ENCODE measurements at regions not wholly inside any gene's neighbourhood (a gene's known extent, or its start where the extent isn't known, plus 50 kb on each side); places are given as distances from the start of the nearest gene placed in this dataset.

- Histone ChIP-seq H3K9ac (no peak overlapping the region), H3K27ac (no peak overlapping the region), H3K9me3 (ENCODE audit: low read depth) (peaks cover 8% of the 10 kb centered on the region), H3K4me1 (no peaks in the 10 kb centered on the region), H3K4me2 (no peak overlapping the region), H3K79me2 (ENCODE audit: low read depth) (no peaks in the 10 kb centered on the region), H2AFZ (replicated peaks) (no peak overlapping the region), H3F3A (ENCODE audit: low read depth) (no peaks in the 10 kb centered on the region), H3K4me3 (no peak overlapping the region), H3K36me3 (no peaks in the 10 kb centered on the region), H3K27me3 (no peaks in the 10 kb centered on the region), H4K20me1 (ENCODE audit: low read depth) (no peaks in the 10 kb centered on the region)
- Mint-ChIP-seq H3K36me3 (peaks cover 27% of the 10 kb centered on the region), H3K27me3 (ENCODE audit: insufficient read depth, low read depth) (no peaks in the 10 kb centered on the region), H3K9me3 (peaks cover 67% of the 10 kb centered on the region), H3K4me1 (no peaks in the 10 kb centered on the region), H3K27ac (no peak overlapping the region), H3K4me3 (no peak overlapping the region)
- TF ChIP-seq EZH2 (IDR thresholded peaks at IDR 0.05) (no peak), EZH2phosphoT487 (IDR thresholded peaks at IDR 0.05) (no peak)
- TF ChIP-seq, protein P1, sequence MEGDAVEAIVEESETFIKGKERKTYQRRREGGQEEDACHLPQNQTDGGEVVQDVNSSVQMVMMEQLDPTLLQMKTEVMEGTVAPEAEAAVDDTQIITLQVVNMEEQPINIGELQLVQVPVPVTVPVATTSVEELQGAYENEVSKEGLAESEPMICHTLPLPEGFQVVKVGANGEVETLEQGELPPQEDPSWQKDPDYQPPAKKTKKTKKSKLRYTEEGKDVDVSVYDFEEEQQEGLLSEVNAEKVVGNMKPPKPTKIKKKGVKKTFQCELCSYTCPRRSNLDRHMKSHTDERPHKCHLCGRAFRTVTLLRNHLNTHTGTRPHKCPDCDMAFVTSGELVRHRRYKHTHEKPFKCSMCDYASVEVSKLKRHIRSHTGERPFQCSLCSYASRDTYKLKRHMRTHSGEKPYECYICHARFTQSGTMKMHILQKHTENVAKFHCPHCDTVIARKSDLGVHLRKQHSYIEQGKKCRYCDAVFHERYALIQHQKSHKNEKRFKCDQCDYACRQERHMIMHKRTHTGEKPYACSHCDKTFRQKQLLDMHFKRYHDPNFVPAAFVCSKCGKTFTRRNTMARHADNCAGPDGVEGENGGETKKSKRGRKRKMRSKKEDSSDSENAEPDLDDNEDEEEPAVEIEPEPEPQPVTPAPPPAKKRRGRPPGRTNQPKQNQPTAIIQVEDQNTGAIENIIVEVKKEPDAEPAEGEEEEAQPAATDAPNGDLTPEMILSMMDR (IDR thresholded peaks at IDR 0.05) = no peak
- DNase-seq (ENCODE audit: low spot score) = peak; percentile 7
Measured at GRCh38 chrX:76987381-76987780, 459.8 kb upstream of the FGF16 start.

GRCh38 chrX:76996641-76997040, 450.5 kb upstream of the FGF16 start:
- H3K4me3 ChIP-seq = no peak overlapping the region
- no peaks in the 10 kb centered on the region for H3K27me3 ChIP-seq
- H3K9me3 ChIP-seq (ENCODE audit: low read depth) = peaks cover 7% of the 10 kb centered on the region
- no peak overlapping the region for H3K27ac Mint-ChIP-seq
- H3K4me2 ChIP-seq = no peak overlapping the region
- H3K27ac ChIP-seq = no peak overlapping the region
- TF ChIP-seq EZH2phosphoT487 (IDR thresholded peaks at IDR 0.05) = no peak
- TF ChIP-seq EZH2 (IDR thresholded peaks at IDR 0.05) = no peak
- TF ChIP-seq, protein P1 (IDR thresholded peaks at IDR 0.05) = no peak
- H3K9me3 Mint-ChIP-seq = peaks cover 81% of the 10 kb centered on the region
- peaks cover 42% of the 10 kb centered on the region for H3K36me3 Mint-ChIP-seq
- H3K4me1 Mint-ChIP-seq = no peaks in the 10 kb centered on the region
- no peak for DNase-seq (ENCODE audit: low spot score)
- H3F3A ChIP-seq (ENCODE audit: low read depth) = no peaks in the 10 kb centered on the region
- H2AFZ ChIP-seq (replicated peaks) = no peak overlapping the region
- H3K79me2 ChIP-seq (ENCODE audit: low read depth) = no peaks in the 10 kb centered on the region
- H3K27me3 Mint-ChIP-seq (ENCODE audit: insufficient read depth, low read depth) = no peaks in the 10 kb centered on the region
- no peaks in the 10 kb centered on the region for H3K4me1 ChIP-seq
- H3K9ac ChIP-seq = no peak overlapping the region
- H4K20me1 ChIP-seq (ENCODE audit: low read depth) = no peaks in the 10 kb centered on the region
- no peaks in the 10 kb centered on the region for H3K36me3 ChIP-seq
- H3K4me3 Mint-ChIP-seq = no peak overlapping the region

DNA sequence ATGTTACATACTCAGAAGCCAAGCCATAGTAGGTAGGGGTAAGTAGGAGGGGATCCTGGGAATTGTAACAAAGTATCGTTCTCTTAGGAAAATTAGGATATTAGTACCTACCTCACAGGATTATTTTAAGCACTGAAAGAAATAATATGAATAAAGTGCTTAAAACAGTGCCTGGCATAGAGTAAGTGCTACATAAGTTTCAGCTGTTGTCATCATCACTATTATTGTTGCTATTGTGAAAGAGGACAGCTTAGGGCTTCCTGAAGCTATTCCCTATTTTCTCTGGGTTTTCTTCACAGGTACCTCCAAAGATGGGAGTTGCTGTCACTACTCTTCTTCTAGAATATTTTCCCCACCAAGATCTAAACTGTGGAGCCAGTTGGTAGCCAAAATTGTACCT, 443.7 kb upstream of the FGF16 start:
- peaks cover 41% of the 10 kb centered on the region for H3K36me3 Mint-ChIP-seq
- H3K4me3 Mint-ChIP-seq = no peak overlapping the region
- no peak for DNase-seq (ENCODE audit: low spot score)
- Histone ChIP-seq H3K27ac (no peak overlapping the region), H3K9me3 (ENCODE audit: low read depth) (no peaks in the 10 kb centered on the region), H3K79me2 (ENCODE audit: low read depth) (no peaks in the 10 kb centered on the region), H2AFZ (replicated peaks) (no peak overlapping the region), H3K9ac (no peak overlapping the region), H3K27me3 (no peaks in the 10 kb centered on the region), H3K4me1 (no peaks in the 10 kb centered on the region), H3F3A (ENCODE audit: low read depth) (no peaks in the 10 kb centered on the region), H3K4me2 (no peak overlapping the region), H3K4me3 (no peak overlapping the region), H4K20me1 (ENCODE audit: low read depth) (no peaks in the 10 kb centered on the region), H3K36me3 (peaks cover 4% of the 10 kb centered on the region)
- no peaks in the 10 kb centered on the region for H3K27me3 Mint-ChIP-seq (ENCODE audit: insufficient read depth, low read depth)
- H3K9me3 Mint-ChIP-seq = peaks cover 47% of the 10 kb centered on the region
- no peak for TF ChIP-seq EZH2phosphoT487 (IDR thresholded peaks at IDR 0.05)
- TF ChIP-seq EZH2 (IDR thresholded peaks at IDR 0.05) = no peak
- no peak overlapping the region for H3K27ac Mint-ChIP-seq
- H3K4me1 Mint-ChIP-seq = no peaks in the 10 kb centered on the region

DNA sequence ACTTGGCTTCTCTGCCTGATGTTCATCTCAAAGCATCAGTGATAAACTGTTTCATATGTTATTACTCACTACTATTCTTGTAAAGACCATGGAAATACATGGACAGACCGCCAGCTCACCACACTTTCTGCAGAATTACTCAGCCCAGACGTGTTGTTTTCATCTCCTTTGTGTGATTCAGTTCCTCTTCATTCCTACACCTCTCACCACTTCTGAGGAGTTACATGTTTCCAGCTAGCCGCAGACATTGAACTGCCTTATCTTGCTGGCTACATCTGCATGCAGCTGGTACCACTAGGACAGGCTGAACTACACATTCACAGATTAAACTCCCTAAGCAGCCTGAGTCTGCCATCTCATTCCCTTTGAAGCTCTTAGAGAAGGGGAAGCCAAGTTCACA, 443.2 kb upstream of the FGF16 start:
- Histone ChIP-seq H3K79me2 (ENCODE audit: low read depth) (no peaks in the 10 kb centered on the region), H3K4me2 (no peak overlapping the region), H3K27ac (no peak overlapping the region), H3K4me3 (no peak overlapping the region), H3K4me1 (no peaks in the 10 kb centered on the region), H3K27me3 (no peaks in the 10 kb centered on the region), H4K20me1 (ENCODE audit: low read depth) (no peaks in the 10 kb centered on the region), H3K9ac (no peak overlapping the region), H2AFZ (replicated peaks) (no peak overlapping the region), H3K36me3 (peaks cover 4% of the 10 kb centered on the region), H3K9me3 (ENCODE audit: low read depth) (no peaks in the 10 kb centered on the region), H3F3A (ENCODE audit: low read depth) (no peaks in the 10 kb centered on the region)
- TF ChIP-seq EZH2 (IDR thresholded peaks at IDR 0.05) = no peak
- H3K9me3 Mint-ChIP-seq = peaks cover 45% of the 10 kb centered on the region
- H3K27me3 Mint-ChIP-seq (ENCODE audit: insufficient read depth, low read depth) = no peaks in the 10 kb centered on the region
- no peak for DNase-seq (ENCODE audit: low spot score)
- H3K4me3 Mint-ChIP-seq = no peak overlapping the region
- H3K27ac Mint-ChIP-seq = no peak overlapping the region
- H3K4me1 Mint-ChIP-seq = no peaks in the 10 kb centered on the region
- H3K36me3 Mint-ChIP-seq = peaks cover 40% of the 10 kb centered on the region
